K562 (cell line): ENCODE measurements at regions not wholly inside any gene's neighbourhood (a gene's known extent, or its start where the extent isn't known, plus 50 kb on each side); places are given as distances from the start of the nearest gene placed in this dataset.

ENCODE experiments used
- ATAC-seq: fragments of 200-7000 bp; cut with Tn5 transposase; 3 replicates; pipeline ENCODE4 v1.9.1; 2020; ENCODE audit warnings: moderate library complexity
- BruUV-seq: library from RNA; stranded (reverse); fragments of 400-500 nt; replicated peaks from 2 replicates; lab custom pipeline; 2021; lab: Mats Ljungman, UMichigan
- CTCF ChIA-PET: fragments of 300-600 bp; formaldehyde crosslinking; extraction: SDS; loops from one replicate; lab custom pipeline; 2021; ENCODE audit warnings: low intra/inter-chr PET ratio; lab: Yijun Ruan, JAX
- POLR2A ChIA-PET: fragments of 300-600, 350-650 bp; sonication (Branson Sonifier 250); formaldehyde crosslinking; extraction: SDS; loops from one replicate; lab custom pipeline; 2021; ENCODE audit warnings: antibody characterized with exemption, inconsistent platforms; lab: Yijun Ruan, JAX
- DNase-seq, 4 experiments: peaks; one replicate each; pipeline versions ENCODE4 v3.0.0 to v3.0.0-alpha.2; 2011 to 2018; ENCODE audit warnings: low spot score in 3 of 4, mixed read lengths in 3 of 4; ENCODE audit errors: extremely low read depth in 1 of 4
- FAIRE-seq: peaks from 2 replicates; lab custom pipeline; 2011; peaks lifted over from hg19 to GRCh38; lab: Jason Lieb, UNC
- H2AFZ ChIP-seq: 2 replicates; pipeline ENCODE4 v1.6.0; 2011; ENCODE audit warnings: low read depth, low read length, control low read depth, inconsistent platforms
- H3K27ac ChIP-seq: fragments of 200-600 bp; 3 replicates; pipeline ENCODE4 v1.8.0; 2011; ENCODE audit warnings: low read depth, mild to moderate bottlenecking, control low read depth, inconsistent platforms, low read length, moderate library complexity, mixed read lengths; ENCODE audit errors: extremely low read depth
- H3K27me3 ChIP-seq, 2 experiments: fragments of 300-600 bp in 1 of 2; 2 replicates in 1 of 2; 3 replicates in 1 of 2; pipeline versions ENCODE4 v1.6.0 to v1.8.0; 2011; ENCODE audit warnings: inconsistent platforms in 2 of 2, low read length in 2 of 2, mild to moderate bottlenecking in 1 of 2, mixed read lengths in 1 of 2, moderate library complexity in 1 of 2; ENCODE audit not compliant: control insufficient read depth in 2 of 2, insufficient read depth in 2 of 2
- H3K36me3 ChIP-seq: fragments of 300-600 bp; 3 replicates; pipeline ENCODE4 v1.8.0; 2011; ENCODE audit warnings: mild to moderate bottlenecking, low read length, inconsistent platforms; ENCODE audit not compliant: control insufficient read depth, insufficient read depth
- H3K4me1 ChIP-seq, 2 experiments: fragments of 200-600 bp in 1 of 2; replicated peaks in 1 of 2; 2 replicates in 1 of 2; 3 replicates in 1 of 2; pipeline versions ENCODE4 v1.5.1 to v1.8.0; 2011; ENCODE audit warnings: inconsistent platforms in 2 of 2, low read length in 2 of 2, mild to moderate bottlenecking in 1 of 2, mixed read lengths in 1 of 2, moderate library complexity in 1 of 2; ENCODE audit not compliant: control insufficient read depth in 2 of 2, insufficient read depth in 2 of 2
- H3K4me2 ChIP-seq: 2 replicates; pipeline ENCODE4 v1.6.1; 2011; ENCODE audit warnings: low read length, control low read depth, inconsistent platforms, mixed read lengths; ENCODE audit not compliant: insufficient read depth
- H3K4me3 ChIP-seq: fragments of 200-600 bp; sonication (generic), shearing (Covaris generic); 2 replicates; pipeline ENCODE4 v1.5.1; 2016; ENCODE audit warnings: control low read depth, inconsistent platforms
- H3K79me2 ChIP-seq: fragments of 200-600 bp; 3 replicates; pipeline ENCODE4 v1.8.0; 2011; ENCODE audit warnings: low read length, inconsistent platforms; ENCODE audit not compliant: control insufficient read depth, insufficient read depth
- H3K9ac ChIP-seq, 2 experiments: 2 replicates each; pipeline versions ENCODE4 v1.6.0 to v1.6.1; 2011; ENCODE audit warnings: low read depth in 2 of 2, low read length in 2 of 2, control low read depth in 1 of 2, inconsistent platforms in 1 of 2, mild to moderate bottlenecking in 1 of 2, mixed read lengths in 1 of 2; ENCODE audit not compliant: insufficient read depth in 1 of 2
- H3K9me1 ChIP-seq: one replicate; pipeline ENCODE4 v1.6.0; 2011; ENCODE audit warnings: inconsistent platforms, mild to moderate bottlenecking, low read length, moderate library complexity; ENCODE audit not compliant: control insufficient read depth, insufficient read depth
- H3K9me3 ChIP-seq: replicated peaks from 2 replicates; pipeline ENCODE4 v1.5.1; 2011; ENCODE audit warnings: low read depth, low read length, inconsistent platforms; ENCODE audit not compliant: control insufficient read depth, insufficient read depth
- H4K20me1 ChIP-seq: replicated peaks from 2 replicates; pipeline ENCODE4 v1.6.1; 2011; ENCODE audit warnings: low read length, inconsistent platforms, mixed read lengths; ENCODE audit not compliant: control insufficient read depth, insufficient read depth
- CEBPB ChIP-seq: fragments of 450-650 bp; IDR thresholded peaks from 2 replicates; pipeline ENCODE4 v1.6.1; 2016; ENCODE audit warnings: missing genetic modification characterization, missing compliant biosample characterization
- CSDE1 ChIP-seq, 2 experiments: fragments of 450-650 bp; IDR thresholded peaks; 2 replicates each; pipeline ENCODE4 v1.6.1; 2016; ENCODE audit warnings: mild to moderate bottlenecking in 1 of 2
- ELF1 ChIP-seq: fragments of 200-800 bp; sonication (Bioruptor generic); IDR thresholded peaks from 2 replicates; pipeline ENCODE4 v1.6.1; 2016; ENCODE audit warnings: missing genetic modification characterization, missing compliant biosample characterization
- ELF2 ChIP-seq: fragments of 250-450 bp; sonication (Bioruptor Pico); IDR thresholded peaks from 2 replicates; pipeline ENCODE4 v1.5.0; 2021; ENCODE audit warnings: mild to moderate bottlenecking
- GTF2F1 ChIP-seq: IDR thresholded peaks from 2 replicates; pipeline ENCODE4 v1.6.1; 2011; ENCODE audit warnings: low read depth, low read length, improper control_type of control experiment
- HDGF ChIP-seq: fragments of 450-650 bp; IDR thresholded peaks from 2 replicates; pipeline ENCODE4 v1.6.1; 2016
- KDM5B ChIP-seq: fragments of 200-600 bp; sonication (generic); IDR thresholded peaks from 2 replicates; pipeline ENCODE4 v1.6.1; 2012; ENCODE audit warnings: low read depth, mild to moderate bottlenecking, moderate library complexity, low read length, control low read depth, inconsistent platforms; ENCODE audit not compliant: insufficient replicate concordance
- LARP7 ChIP-seq: fragments of 450-650 bp; IDR thresholded peaks from 2 replicates; pipeline ENCODE4 v1.6.1; 2016
- NCOA1 ChIP-seq: fragments of 450-650 bp; IDR thresholded peaks from 2 replicates; pipeline ENCODE4 v1.6.1; 2016; ENCODE audit warnings: low read depth
- PHF8 ChIP-seq: fragments of 200-600 bp; sonication (generic); IDR thresholded peaks from 2 replicates; pipeline ENCODE4 v1.6.1; 2012; ENCODE audit warnings: mixed run types, mild to moderate bottlenecking, inconsistent platforms, low read length, moderate library complexity, borderline replicate concordance
- RBBP5 ChIP-seq: fragments of 200-600 bp; sonication (generic); IDR thresholded peaks from 2 replicates; pipeline ENCODE4 v1.6.1; 2012; ENCODE audit warnings: borderline replicate concordance, mild to moderate bottlenecking, low read length, control low read depth, inconsistent platforms; ENCODE audit not compliant: insufficient read depth, poor library complexity, severe bottlenecking
- SMARCC2 ChIP-seq: fragments of 450-650 bp; IDR thresholded peaks from 2 replicates; pipeline ENCODE4 v1.6.1; 2017; ENCODE audit warnings: antibody characterized with exemption, moderate library complexity, mild to moderate bottlenecking, low read depth
- ZNF23 ChIP-seq: fragments of 250-450 bp; sonication (Bioruptor Pico); IDR thresholded peaks from 2 replicates; pipeline ENCODE4 v1.4.0; 2020; ENCODE audit warnings: mild to moderate bottlenecking
- WGBS: fragments of 100-300 bp; shearing (Covaris generic); methylation state at CpG from one replicate; pipeline ENCODE4 v1.1.6; 2016; ENCODE audit warnings: low coverage, mixed read lengths; ENCODE audit not compliant: insufficient coverage; ENCODE audit errors: missing lambda C conversion rate; 5-methylcytosine and 5-hydroxymethylcytosine counted together
- in situ Hi-C: fragments of 300-500 bp; cut with MboI; formaldehyde crosslinking; loops from 4 replicates; pipeline ENCODE4 v1.15.0; 2018; ENCODE audit warnings: inconsistent platforms, mixed read lengths
- intact Hi-C: fragments of 100-400 bp; cut with micrococcal nuclease; formaldehyde crosslinking; loops from 2 replicates; pipeline ENCODE4 v1.14.2; 2022
- TF ChIP-seq, protein P1 (sequence below), 3 experiments: fragments of 200-800 bp in 1 of 3; sonication (Bioruptor generic) in 1 of 3; sonication (generic) in 1 of 3; formaldehyde crosslinking in 1 of 3; IDR thresholded peaks; 2 replicates each; pipeline versions ENCODE4 v1.6.1 to v1.8.0; 2016 to 2022; ENCODE audit warnings: mild to moderate bottlenecking in 2 of 3, missing compliant biosample characterization in 2 of 3, missing genetic modification characterization in 2 of 3, missing genetic modification reagents in 1 of 3
- TF ChIP-seq, protein P2 (sequence below), 2 experiments: IDR thresholded peaks; 2 replicates each; pipeline ENCODE4 v1.6.1; 2012; ENCODE audit warnings: improper control_type of control experiment in 2 of 2, low read depth in 2 of 2, low read length in 2 of 2, borderline replicate concordance in 1 of 2

DNA sequence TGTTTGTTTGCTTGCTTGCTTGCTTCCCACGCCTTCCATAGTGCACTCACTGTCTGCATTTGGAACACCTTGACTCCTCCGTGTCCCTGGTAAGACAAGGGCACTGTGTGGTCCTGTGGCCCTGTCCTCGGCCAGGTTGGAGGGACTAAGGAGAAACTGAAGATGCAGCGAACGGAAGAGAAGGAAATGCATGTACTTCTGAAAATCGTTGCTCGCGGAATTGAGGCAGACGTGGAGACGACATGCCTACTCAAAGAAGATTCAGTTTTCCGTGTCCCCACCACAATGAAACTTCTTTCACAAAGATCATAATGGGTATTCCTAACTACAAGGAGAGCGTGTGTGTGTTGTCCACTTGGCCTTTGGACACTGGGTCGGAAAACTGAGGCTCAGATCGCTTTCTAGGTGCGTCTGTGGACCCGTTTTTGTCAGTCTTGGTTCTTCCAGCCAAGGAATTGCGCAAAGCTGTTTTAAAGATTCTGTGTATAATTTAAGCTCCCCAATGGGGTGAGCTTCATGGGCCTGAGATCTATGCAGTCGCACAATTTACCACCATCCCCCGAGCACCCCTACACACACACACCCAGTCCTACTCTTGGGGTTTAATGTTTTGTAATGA is 120.4 kb upstream of the ZNF184 start:
- Histone ChIP-seq H3K9ac (peak overlapping the region; percentile 20 to 86; a peak in 3 of 4 replicates), H3K27ac (peak overlapping the region; percentile 4; the same call in 1 of the 3 replicates), H3K4me2 (peak overlapping the region; percentile 88), H3K9me1 (no peaks in the 10 kb centered on the region), H3K9me3 (no peaks in the 10 kb centered on the region), H3K4me3 (peak overlapping the region; percentile 48), H4K20me1 (no peaks in the 10 kb centered on the region), H2AFZ (peak overlapping the region; percentile 79), H3K4me1 (peaks cover 8 to 13% of the 10 kb centered on the region in 2 experiments; a peak in 4 of 5 replicates), H3K27me3 (no peaks in the 10 kb centered on the region), H3K79me2 (no peaks in the 10 kb centered on the region), H3K36me3 (no peaks in the 10 kb centered on the region)
- WGBS: 19% methylated on average over 19 of the region's 19 CpGs
- TF ChIP-seq SMARCC2: 0 out of 2 replicates have a peak, but pooled peaks have one; percentile 11
- no peak for TF ChIP-seq ELF2 (CRISPR knock-in tag)
- peak; percentile 84 for TF ChIP-seq CEBPB
- no peak for TF ChIP-seq ZNF23
- TF ChIP-seq, protein P1, sequence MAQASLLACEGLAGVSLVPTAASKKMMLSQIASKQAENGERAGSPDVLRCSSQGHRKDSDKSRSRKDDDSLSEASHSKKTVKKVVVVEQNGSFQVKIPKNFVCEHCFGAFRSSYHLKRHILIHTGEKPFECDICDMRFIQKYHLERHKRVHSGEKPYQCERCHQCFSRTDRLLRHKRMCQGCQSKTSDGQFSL (CRISPR knock-in tag; IDR thresholded peaks at IDR 0.05): no peak
- TF ChIP-seq, protein P1 (tag; IDR thresholded peaks at IDR 0.05): 0 out of 4 replicates have a peak, but pooled peaks of 1 of the 2 experiments have one; percentile 24
- 0 out of 2 replicates have a peak, but pooled peaks have one; percentile 4 for TF ChIP-seq NCOA1
- TF ChIP-seq, protein P2, sequence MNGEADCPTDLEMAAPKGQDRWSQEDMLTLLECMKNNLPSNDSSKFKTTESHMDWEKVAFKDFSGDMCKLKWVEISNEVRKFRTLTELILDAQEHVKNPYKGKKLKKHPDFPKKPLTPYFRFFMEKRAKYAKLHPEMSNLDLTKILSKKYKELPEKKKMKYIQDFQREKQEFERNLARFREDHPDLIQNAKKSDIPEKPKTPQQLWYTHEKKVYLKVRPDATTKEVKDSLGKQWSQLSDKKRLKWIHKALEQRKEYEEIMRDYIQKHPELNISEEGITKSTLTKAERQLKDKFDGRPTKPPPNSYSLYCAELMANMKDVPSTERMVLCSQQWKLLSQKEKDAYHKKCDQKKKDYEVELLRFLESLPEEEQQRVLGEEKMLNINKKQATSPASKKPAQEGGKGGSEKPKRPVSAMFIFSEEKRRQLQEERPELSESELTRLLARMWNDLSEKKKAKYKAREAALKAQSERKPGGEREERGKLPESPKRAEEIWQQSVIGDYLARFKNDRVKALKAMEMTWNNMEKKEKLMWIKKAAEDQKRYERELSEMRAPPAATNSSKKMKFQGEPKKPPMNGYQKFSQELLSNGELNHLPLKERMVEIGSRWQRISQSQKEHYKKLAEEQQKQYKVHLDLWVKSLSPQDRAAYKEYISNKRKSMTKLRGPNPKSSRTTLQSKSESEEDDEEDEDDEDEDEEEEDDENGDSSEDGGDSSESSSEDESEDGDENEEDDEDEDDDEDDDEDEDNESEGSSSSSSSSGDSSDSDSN (IDR thresholded peaks at IDR 0.05; ENCODE audit: borderline replicate concordance in 1 of 2, low read depth in 2 of 2, low read length in 2 of 2): peak in 1 of 2 experiments; percentile 5; a peak in 1 of 4 replicates
- peak; percentile 26 for TF ChIP-seq KDM5B
- TF ChIP-seq LARP7: 0 out of 2 replicates have a peak, but pooled peaks have one; percentile 38
- peak; percentile 9; the same call in 1 of the 2 replicates for TF ChIP-seq PHF8
- 0 out of 2 replicates have a peak, but pooled peaks have one; percentile 49 for TF ChIP-seq HDGF
- peak; percentile 31; the same call in 1 of the 2 replicates for TF ChIP-seq ELF1
- TF ChIP-seq CSDE1 (IDR thresholded peaks at IDR 0.05): peak in 1 of 2 experiments; percentile 57; a peak in 1 of 4 replicates
- no peak for TF ChIP-seq GTF2F1
- TF ChIP-seq RBBP5: peak; percentile 32
- ATAC-seq (peak; percentile 32), DNase-seq (peak in 2 of 4 experiments; percentile 23 to 57), FAIRE-seq (peak; percentile 63)
- in situ Hi-C loops: no loop called here
- CTCF ChIA-PET: interaction anchor here (1.7 kb wide), 1 partner anchor 159 kb away, joined by 4 read pairs; no protein-coding TSS in a partner anchor
- POLR2A ChIA-PET: interaction anchor here (0.6 to 3.4 kb wide), 15 partner anchors 9 to 1055 kb away, joined by 3 to 29 read pairs (median 4); partner anchors contain the start of genes HMGN4 and ZNF184
- no TSS peak for BruUV-seq
- intact Hi-C loops: loop anchor here (2.0 kb wide), 4 partner anchors 41 to 159 kb away; no protein-coding TSS in a partner anchor
